GM12891 (cell line): ENCODE measurements at regions not wholly inside any gene's neighbourhood (a gene's known extent, or its start where the extent isn't known, plus 50 kb on each side); places are given as distances from the start of the nearest gene placed in this dataset.

ENCODE experiments used
- POLR2A ChIP-seq: IDR thresholded peaks from 2 replicates; pipeline ENCODE4 v1.6.1; 2011; ENCODE audit warnings: low read depth, low read length, control low read depth
- POLR2AphosphoS5 ChIP-seq: IDR thresholded peaks from 2 replicates; pipeline ENCODE4 v1.6.1; 2011; ENCODE audit warnings: low read depth, low read length, control low read depth
- POU2F2 ChIP-seq: IDR thresholded peaks from 2 replicates; pipeline ENCODE4 v1.6.1; 2011; ENCODE audit warnings: low read depth, mild to moderate bottlenecking, control low read depth, low read length, moderate library complexity
- TAF1 ChIP-seq: IDR thresholded peaks from 2 replicates; pipeline ENCODE4 v1.6.1; 2011; ENCODE audit warnings: low read depth, low read length, control low read depth

DNA sequence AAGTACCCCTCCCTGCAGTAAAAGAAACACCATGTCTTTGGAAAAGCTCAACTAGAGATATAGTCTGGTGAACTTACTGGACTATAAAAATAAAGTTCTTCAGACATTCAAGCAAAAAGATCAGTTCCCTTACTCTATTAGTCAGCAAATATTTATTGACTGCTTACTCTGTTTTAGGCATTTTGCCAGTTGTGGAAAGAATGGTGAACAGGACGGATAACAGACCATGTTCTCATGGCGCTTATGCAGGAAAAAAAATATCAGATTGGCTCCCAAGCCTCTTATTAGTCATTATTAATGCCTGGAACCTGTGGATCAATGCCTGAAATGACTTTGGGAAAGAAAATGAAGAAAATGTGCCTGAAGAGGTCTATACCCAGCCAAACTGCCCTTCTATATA lies 282.2 kb upstream of the EPHA7 start:
- TF ChIP-seq POLR2AphosphoS5 (no peak), POLR2A (no peak), POU2F2 (no peak), TAF1 (no peak)
